ENCODE measurements at regions not wholly inside any gene's neighbourhood (a gene's known extent, or its start where the extent isn't known, plus 50 kb on each side); places are given as distances from the start of the nearest gene placed in this dataset.

- no peak for DNase-seq (ENCODE audit: low read depth)
These were observed 343.5 kb upstream of the SMIM31 start for GRCh38 chr4:164410401-164410800.

DNA sequence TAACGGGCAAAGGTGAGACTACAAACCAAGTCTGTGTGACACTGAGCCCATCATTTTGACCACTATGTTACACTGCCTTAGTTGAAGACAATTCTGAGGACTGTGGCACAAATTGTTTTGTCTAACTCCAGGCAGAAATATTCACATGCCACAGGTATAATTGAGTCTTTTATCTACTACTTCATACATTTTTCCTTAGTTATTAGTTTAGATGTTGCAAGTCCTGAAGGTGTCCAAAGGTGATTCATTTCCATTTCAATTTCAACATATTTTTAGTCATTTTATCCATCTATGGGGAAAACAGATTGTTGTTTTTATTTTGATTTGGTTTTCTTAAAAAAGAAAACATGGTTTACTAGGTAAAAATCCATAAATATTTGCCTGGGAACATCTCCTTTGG is 341.7 kb upstream of the SMIM31 start:
- DNase-seq (ENCODE audit: low read depth) = no peak

DNA sequence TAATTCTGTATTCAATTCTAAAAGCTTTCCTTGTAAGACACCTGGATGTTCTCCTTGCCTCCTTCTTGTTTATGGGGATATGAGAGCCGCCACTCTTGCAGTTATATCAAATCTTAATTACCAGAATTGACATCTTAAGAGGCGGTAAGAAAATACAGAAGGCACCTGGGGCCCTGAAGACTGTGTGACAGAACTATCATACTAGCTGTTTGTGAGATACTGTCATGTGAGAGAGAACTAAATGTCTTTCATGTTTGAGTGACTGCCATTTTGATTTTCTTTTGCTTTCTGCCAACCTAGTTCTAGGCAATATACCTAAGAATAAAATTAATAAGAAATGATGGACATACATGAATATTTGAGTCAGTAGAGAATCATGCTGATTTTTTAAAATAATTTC is 340.2 kb upstream of the SMIM31 start:
- no peak for DNase-seq (ENCODE audit: low read depth)

DNA sequence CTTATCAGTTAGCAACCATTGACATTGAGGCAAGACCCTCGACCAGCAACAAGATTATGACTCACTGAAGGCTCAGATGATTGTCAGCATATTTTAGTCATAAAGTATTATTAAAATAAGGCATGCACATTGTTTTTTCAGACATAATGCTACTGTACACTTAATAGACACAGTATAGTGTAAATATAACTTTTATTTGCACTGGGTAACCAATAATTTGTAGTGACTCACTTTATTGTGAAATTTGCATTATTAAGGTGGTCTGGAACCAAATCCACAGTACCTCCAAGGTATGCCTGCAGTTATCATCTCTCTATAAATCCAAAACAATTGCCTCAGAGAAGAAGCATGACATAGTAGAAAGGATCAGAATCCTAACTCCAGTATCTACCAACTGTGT is 330.1 kb upstream of the SMIM31 start:
- DNase-seq (ENCODE audit: low read depth) = no peak

DNA sequence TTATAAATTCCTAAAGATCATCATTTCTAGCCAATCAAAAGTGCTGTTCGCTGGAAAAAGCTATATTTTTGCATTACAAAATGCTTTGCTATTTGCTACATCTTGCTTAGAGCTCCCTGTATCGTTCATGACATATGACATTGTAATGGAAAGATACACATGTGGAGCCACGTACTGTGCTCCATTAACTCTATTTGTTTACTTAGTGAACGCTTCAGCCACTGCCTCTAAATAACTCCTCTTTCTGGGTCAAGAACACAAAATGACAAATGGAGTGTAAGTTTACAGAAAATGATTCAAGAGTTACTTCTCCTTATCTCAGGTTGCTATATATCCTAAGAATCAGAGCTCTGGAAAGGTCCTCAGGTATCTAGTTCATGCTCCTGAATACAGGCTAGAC is 329.1 kb upstream of the SMIM31 start:
- no peak for DNase-seq (ENCODE audit: low read depth)

DNA sequence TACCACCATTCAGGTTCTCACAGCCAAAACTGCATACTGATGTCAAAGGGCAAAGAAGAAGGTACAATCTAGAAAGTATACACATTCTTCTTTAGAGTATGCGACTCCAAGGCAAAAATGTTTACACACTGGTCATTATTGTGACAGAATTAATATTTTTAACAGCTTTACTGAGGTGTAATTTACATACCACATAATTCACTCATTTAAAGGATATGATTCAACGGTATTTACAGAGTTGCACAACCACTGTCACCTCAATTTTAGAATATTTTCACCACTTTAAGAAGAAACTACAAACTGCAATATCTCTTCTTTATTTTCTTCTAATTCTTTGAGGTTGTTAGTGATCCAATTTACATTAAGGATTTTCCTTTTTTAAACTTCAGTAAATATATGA is 325.4 kb upstream of the SMIM31 start:
- DNase-seq (ENCODE audit: low read depth) = no peak

DNA sequence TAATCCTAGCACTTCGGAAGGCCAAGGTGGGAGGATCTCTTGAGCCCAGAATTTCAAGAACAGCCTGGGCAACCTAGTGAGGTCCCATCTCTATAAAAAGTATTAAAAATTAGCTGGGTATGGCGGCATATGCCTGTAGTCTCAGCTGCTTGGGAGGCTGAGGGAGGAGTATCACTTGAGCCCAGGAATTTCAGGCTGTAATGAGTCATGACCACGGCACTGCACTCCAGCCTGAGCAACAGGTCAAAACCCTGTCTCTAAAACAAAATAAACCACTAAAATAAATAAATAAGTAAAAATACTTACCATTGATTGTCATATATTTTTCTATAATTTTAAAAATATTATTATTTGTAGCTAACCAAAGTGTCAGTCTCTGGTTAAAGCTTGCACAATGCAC is 315.6 kb upstream of the SMIM31 start:
- no peak for DNase-seq (ENCODE audit: low read depth)

DNA sequence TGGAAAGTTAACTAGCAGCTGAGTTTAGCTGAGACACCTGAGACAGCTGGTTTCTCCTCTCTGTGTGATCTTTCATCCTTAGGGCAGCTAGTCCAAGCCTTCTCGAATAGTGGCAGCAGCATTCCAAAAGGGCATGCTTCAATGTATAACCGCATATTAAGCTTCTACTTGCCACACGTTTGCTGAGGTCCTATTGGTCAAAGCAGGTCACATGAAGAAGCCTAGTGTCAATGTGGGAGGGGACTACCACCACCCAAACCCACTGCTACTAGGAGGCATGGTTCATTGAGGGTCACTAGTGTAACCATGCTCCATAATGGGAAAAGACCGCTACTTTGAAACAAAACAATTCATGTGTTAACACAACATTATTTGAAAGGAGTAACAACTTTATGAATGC is 314.9 kb upstream of the SMIM31 start:
- no peak for DNase-seq (ENCODE audit: low read depth)

DNA sequence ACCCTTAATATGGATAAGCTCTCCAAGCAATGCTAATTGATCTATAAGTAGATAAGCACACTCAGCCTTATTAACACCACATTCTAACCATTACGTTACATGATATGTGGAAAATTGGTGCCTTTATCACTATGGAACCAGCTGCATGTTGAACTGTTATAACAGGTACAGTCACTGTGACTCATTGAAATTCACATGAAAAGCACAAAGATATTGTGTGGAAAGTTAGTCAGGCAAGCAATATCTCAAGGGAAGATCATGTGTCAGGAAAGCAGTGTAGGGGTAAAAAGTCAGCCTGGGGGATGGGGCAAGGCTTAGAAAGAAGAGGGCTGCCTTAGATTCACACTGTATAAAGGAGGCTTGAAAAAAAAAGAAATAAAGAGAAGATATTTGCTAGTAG is 313.7 kb upstream of the SMIM31 start:
- no peak for DNase-seq (ENCODE audit: low read depth)

- DNase-seq (ENCODE audit: low read depth) = no peak
These were observed 312.8 kb upstream of the SMIM31 start for GRCh38 chr4:164441109-164441508.

- no peak for DNase-seq (ENCODE audit: low read depth)
These were observed 311.8 kb upstream of the SMIM31 start for GRCh38 chr4:164442180-164442579.

DNA sequence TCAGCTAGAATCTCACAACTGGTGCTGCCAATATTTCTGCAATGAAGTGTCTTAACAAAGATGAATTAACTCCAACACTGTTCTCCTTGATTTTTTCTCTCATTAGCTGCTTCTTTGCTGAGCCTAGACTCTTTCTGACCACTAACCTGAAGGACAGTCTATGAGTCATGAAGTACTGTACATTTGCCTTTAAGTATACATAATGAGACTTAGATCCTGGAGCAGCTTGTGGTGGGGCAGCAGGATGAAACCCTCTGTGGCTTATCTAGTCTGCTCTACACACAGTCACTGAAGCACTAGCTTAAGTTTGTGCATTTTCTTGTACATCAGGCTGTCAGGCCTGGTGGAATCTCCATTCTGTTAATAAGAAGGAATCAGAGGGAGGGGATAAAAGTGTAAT is 307.4 kb upstream of the SMIM31 start:
- no peak for DNase-seq (ENCODE audit: low read depth)

DNA sequence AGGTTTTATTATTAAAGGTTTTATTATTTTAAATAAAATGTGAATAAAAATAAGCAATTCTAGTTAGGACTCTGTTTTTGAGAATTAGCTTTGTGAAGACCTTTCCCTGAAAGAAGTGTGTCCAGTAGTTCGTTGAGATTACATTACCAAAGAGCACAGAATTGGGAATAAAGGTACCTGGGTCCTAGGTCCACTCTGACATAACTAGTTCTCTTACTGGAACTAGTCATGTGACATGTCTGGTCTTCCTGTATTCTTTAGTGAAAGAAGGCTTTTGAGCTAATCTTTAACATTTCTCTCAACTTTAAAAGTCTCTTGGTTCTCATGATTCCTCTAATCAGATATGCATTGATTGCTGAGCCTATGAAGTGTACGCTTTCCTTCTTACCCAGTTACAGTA is 292.0 kb upstream of the SMIM31 start:
- no peak for DNase-seq (ENCODE audit: low read depth)

GRCh38 chr4:164462471-164462870 is 291.5 kb upstream of the SMIM31 start:
- DNase-seq (ENCODE audit: low read depth) = no peak

DNA sequence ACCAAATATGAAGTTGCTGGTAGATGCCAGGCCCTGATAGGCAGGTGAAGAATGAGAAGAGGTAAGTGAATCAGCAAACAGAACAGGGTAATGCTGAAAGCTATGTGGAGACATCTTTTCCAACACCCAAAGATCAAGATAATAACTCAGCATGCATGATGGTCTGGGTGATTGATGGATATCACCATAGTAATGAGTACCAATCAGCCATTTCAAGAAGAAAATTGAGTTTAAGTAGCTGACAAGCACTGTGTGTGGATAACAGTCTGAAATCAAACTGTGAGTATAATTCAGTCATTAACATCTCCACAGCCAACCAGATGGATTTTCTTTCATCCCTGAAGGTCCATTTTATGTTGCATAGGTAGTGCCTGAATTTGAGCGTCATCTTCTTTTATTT is 289.6 kb upstream of the SMIM31 start:
- DNase-seq (ENCODE audit: low read depth) = no peak

DNA sequence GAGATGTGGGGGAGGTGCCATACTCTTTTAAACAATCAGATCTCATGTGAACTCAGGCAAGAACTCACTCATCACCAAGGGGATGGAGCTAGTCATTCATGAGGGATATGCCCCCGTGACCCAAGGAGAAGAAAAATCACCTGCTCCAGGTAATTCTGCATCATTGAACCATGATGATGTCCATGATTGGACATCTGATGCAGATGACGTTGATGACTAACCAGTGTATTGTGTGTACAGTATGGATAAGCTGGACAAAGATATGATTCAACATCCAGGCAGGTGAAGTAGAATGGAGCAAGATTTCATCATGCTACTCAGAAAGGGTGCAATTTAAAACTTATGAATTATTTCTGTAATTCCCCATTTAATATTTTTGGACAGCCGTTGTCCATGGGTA is 286.4 kb upstream of the SMIM31 start:
- DNase-seq (ENCODE audit: low read depth) = no peak

GRCh38 chr4:164481306-164482091 is 272.4 kb upstream of the SMIM31 start:
- no peak for DNase-seq (ENCODE audit: low read depth)

- no peak for DNase-seq (ENCODE audit: low read depth)
These were observed 271.9 kb upstream of the SMIM31 start for GRCh38 chr4:164482092-164482404.

- no peak for DNase-seq (ENCODE audit: low read depth)
These were observed 271.2 kb upstream of the SMIM31 start for GRCh38 chr4:164482758-164483157.

GRCh38 chr4:164483711-164484110 is 270.2 kb upstream of the SMIM31 start:
- no peak for DNase-seq (ENCODE audit: low read depth)

- no peak for DNase-seq (ENCODE audit: low read depth)
These were observed 269.4 kb upstream of the SMIM31 start for GRCh38 chr4:164484551-164484950.

- DNase-seq (ENCODE audit: low read depth) = no peak
These were observed 268.8 kb upstream of the SMIM31 start for GRCh38 chr4:164485136-164485535.

- DNase-seq (ENCODE audit: low read depth) = no peak
These were observed 265.8 kb upstream of the SMIM31 start for GRCh38 chr4:164488114-164488513.

GRCh38 chr4:164501074-164501473 is 252.9 kb upstream of the SMIM31 start:
- no peak for DNase-seq (ENCODE audit: low read depth)

- DNase-seq (ENCODE audit: low read depth) = no peak
These were observed 250.1 kb upstream of the SMIM31 start for GRCh38 chr4:164503874-164504273.
